SK-N-SH (cell line): ENCODE measurements at regions not wholly inside any gene's neighbourhood (a gene's known extent, or its start where the extent isn't known, plus 50 kb on each side); places are given as distances from the start of the nearest gene placed in this dataset.
"Not testable (repeated sequence)": the region's sequence is repeated elsewhere in the genome, so short reads cannot be mapped to it uniquely, and the experiment has no call there.

ENCODE experiments used
- CTCF ChIA-PET: fragments of 300-600, 350-600 bp; formaldehyde crosslinking; extraction: SDS; loops from one replicate; lab custom pipeline; 2021; lab: Yijun Ruan, JAX
- POLR2A ChIA-PET: fragments of 350-600 bp; sonication (Branson Sonifier 250); formaldehyde crosslinking; extraction: SDS; loops from one replicate; lab custom pipeline; 2020; ENCODE audit warnings: antibody characterized with exemption, inconsistent platforms; lab: Yijun Ruan, JAX
- DNase-seq: peaks from one replicate; pipeline ENCODE4 v3.0.0; 2012
- H2AFZ ChIP-seq: fragments of 200-600 bp; sonication (generic); 2 replicates; pipeline ENCODE4 v1.8.1; 2016; ENCODE audit warnings: antibody characterized with exemption, mild to moderate bottlenecking, low read depth
- H3F3A ChIP-seq: fragments of 200-600 bp; sonication (generic); replicated peaks from 2 replicates; pipeline ENCODE3; 2016; ENCODE audit warnings: antibody characterized with exemption, mild to moderate bottlenecking; ENCODE audit not compliant: insufficient read depth
- H3K27ac ChIP-seq, 2 experiments: fragments of 200-500 bp in 1 of 2; fragments of 200-600 bp in 1 of 2; sonication (Bioruptor generic) in 1 of 2; sonication (generic), shearing (Covaris generic) in 1 of 2; 2 replicates each; pipeline versions ENCODE4 v1.5.1 to v1.6.1; 2014 to 2016; ENCODE audit warnings: low read depth in 2 of 2, inconsistent platforms in 1 of 2, low read length in 1 of 2, mild to moderate bottlenecking in 1 of 2, mixed read lengths in 1 of 2
- H3K27me3 ChIP-seq: fragments of 200-600 bp; sonication (generic), shearing (Covaris generic); 2 replicates; pipeline ENCODE4 v1.6.1; 2016; ENCODE audit warnings: mixed run types; ENCODE audit not compliant: insufficient read depth
- H3K36me3 ChIP-seq, 2 experiments: fragments of 200-500 bp in 1 of 2; fragments of 200-600 bp in 1 of 2; sonication (Bioruptor generic) in 1 of 2; sonication (generic) in 1 of 2; replicated peaks in 1 of 2; 2 replicates each; pipeline versions ENCODE3 to v1.5.1; 2014 to 2016; ENCODE audit warnings: low read length in 1 of 2, mild to moderate bottlenecking in 1 of 2; ENCODE audit not compliant: insufficient read depth in 2 of 2, control insufficient read depth in 1 of 2
- H3K4me1 ChIP-seq, 2 experiments: fragments of 200-500 bp in 1 of 2; fragments of 200-600 bp in 1 of 2; sonication (Bioruptor generic) in 1 of 2; sonication (generic), shearing (Covaris generic) in 1 of 2; 2 replicates each; pipeline versions ENCODE4 v1.5.1 to v1.6.1; 2014 to 2016; ENCODE audit warnings: low read depth in 1 of 2, low read length in 1 of 2, mixed run types in 1 of 2; ENCODE audit not compliant: insufficient read depth in 2 of 2, control insufficient read depth in 1 of 2
- H3K4me2 ChIP-seq: fragments of 200-600 bp; sonication (generic), shearing (Covaris generic); 2 replicates; pipeline ENCODE4 v1.6.1; 2017; ENCODE audit warnings: mixed run types
- H3K4me3 ChIP-seq, 2 experiments: fragments of 200-500 bp in 1 of 2; fragments of 200-600 bp in 1 of 2; sonication (Bioruptor generic) in 1 of 2; sonication (generic), shearing (Covaris generic) in 1 of 2; 2 replicates each; pipeline versions ENCODE4 v1.5.1 to v1.8.1; 2014 to 2016; ENCODE audit warnings: low read depth in 2 of 2, inconsistent platforms in 1 of 2, low read length in 1 of 2, mild to moderate bottlenecking in 1 of 2, mixed read lengths in 1 of 2, moderate library complexity in 1 of 2
- H3K79me2 ChIP-seq: fragments of 200-600 bp; sonication (generic); 2 replicates; pipeline ENCODE4 v1.8.1; 2017; ENCODE audit warnings: mild to moderate bottlenecking; ENCODE audit not compliant: insufficient read depth
- H3K9ac ChIP-seq: fragments of 200-600 bp; sonication (generic); 2 replicates; pipeline ENCODE4 v1.6.1; 2017; ENCODE audit warnings: mixed run types
- H3K9me2 ChIP-seq: fragments of 200-600 bp; sonication (generic); 2 replicates; pipeline ENCODE4 v1.6.1; 2017; ENCODE audit warnings: mixed run types
- H3K9me3 ChIP-seq: fragments of 200-600 bp; sonication (generic); 2 replicates; pipeline ENCODE4 v1.6.1; 2017; ENCODE audit warnings: mixed run types, mild to moderate bottlenecking, moderate library complexity
- H4K20me1 ChIP-seq: fragments of 200-600 bp; sonication (generic); 2 replicates; pipeline ENCODE4 v1.6.1; 2017; ENCODE audit warnings: mild to moderate bottlenecking, mixed run types; ENCODE audit not compliant: insufficient read depth
- EP300 ChIP-seq, 2 experiments: IDR thresholded peaks; 2 replicates each; pipeline versions ENCODE4 v1.4.0 to v1.6.1; 2012; ENCODE audit warnings: borderline replicate concordance in 1 of 2, low read depth in 1 of 2, low read length in 1 of 2
- FOXJ3 ChIP-seq: sonication (generic); formaldehyde crosslinking; IDR thresholded peaks from 2 replicates; pipeline ENCODE4 v1.5.1; 2020; ENCODE audit warnings: mild to moderate bottlenecking, missing genetic modification reagents
- GABPA ChIP-seq: IDR thresholded peaks from 2 replicates; pipeline ENCODE4 v1.4.0; 2012; ENCODE audit warnings: low read depth, mild to moderate bottlenecking
- MEF2A ChIP-seq: IDR thresholded peaks from 2 replicates; pipeline ENCODE4 v1.4.0; 2012; ENCODE audit warnings: low read depth, borderline replicate concordance
- POLR2AphosphoS5 ChIP-seq: IDR thresholded peaks from 2 replicates; pipeline ENCODE4 v1.6.1; 2012; ENCODE audit warnings: low read depth, low read length
- RAD21 ChIP-seq: IDR thresholded peaks from 2 replicates; pipeline ENCODE4 v1.6.1; 2012; ENCODE audit warnings: mild to moderate bottlenecking, low read length
- RXRA ChIP-seq: IDR thresholded peaks from 2 replicates; pipeline ENCODE4 v1.4.0; 2012; ENCODE audit warnings: low read depth, mild to moderate bottlenecking, borderline replicate concordance
- SIN3A ChIP-seq: IDR thresholded peaks from 2 replicates; pipeline ENCODE4 v1.6.1; 2012; ENCODE audit warnings: low read depth, mild to moderate bottlenecking, low read length, moderate library complexity, borderline replicate concordance
- TAF1 ChIP-seq: IDR thresholded peaks from 2 replicates; pipeline ENCODE4 v1.6.1; 2012; ENCODE audit warnings: low read depth, mild to moderate bottlenecking, low read length, moderate library complexity, borderline replicate concordance
- TCF12 ChIP-seq: IDR thresholded peaks from 2 replicates; pipeline ENCODE4 v1.4.0; 2012
- TEAD4 ChIP-seq: IDR thresholded peaks from 2 replicates; pipeline ENCODE4 v1.4.0; 2012; ENCODE audit warnings: mild to moderate bottlenecking, borderline replicate concordance; ENCODE audit not compliant: insufficient read depth
- WGBS: methylation state at CpG from one replicate; pipeline ENCODE4 v1.1.6; 2017; ENCODE audit warnings: low lambda C conversion rate; 5-methylcytosine and 5-hydroxymethylcytosine counted together
- TF ChIP-seq, protein P1 (sequence below): IDR thresholded peaks from 2 replicates; pipeline ENCODE4 v1.6.1; 2012; ENCODE audit warnings: mild to moderate bottlenecking, low read depth, low read length, moderate library complexity
- TF ChIP-seq, protein P2 (sequence below): fragments of 150-350 bp; IDR thresholded peaks from 2 replicates; pipeline ENCODE4 v1.6.1; 2016; ENCODE audit warnings: mild to moderate bottlenecking, low read depth, low read length
- TF ChIP-seq, protein P3 (sequence below): fragments of 150-350 bp; IDR thresholded peaks from 2 replicates; pipeline ENCODE4 v1.6.1; 2017; ENCODE audit warnings: antibody characterized with exemption, low read length, low read depth, borderline replicate concordance
- TF ChIP-seq, protein P4 (sequence below): IDR thresholded peaks from 2 replicates; pipeline ENCODE4 v1.4.0; 2012; ENCODE audit warnings: low read depth

DNA sequence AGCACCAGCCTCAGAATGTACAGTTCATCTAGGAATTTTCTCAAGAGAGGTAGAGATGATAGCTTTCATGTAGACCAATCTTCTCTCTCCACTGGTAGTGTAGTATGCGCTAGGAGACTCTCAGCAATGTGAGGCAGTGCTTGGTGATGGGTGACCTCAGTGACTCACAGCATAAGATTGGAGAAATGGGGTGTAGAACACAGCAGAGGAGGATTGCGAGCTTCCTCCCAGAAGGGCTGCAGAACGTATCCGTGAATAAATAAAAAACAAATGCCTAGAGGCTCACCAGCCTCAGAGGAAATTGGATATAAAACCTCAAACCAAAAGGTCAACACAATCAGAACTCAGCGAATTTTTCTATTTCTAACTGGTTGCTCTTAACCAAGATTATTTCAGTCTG is 182.9 kb upstream of the RXFP2 start:
- no peak for DNase-seq
- no peak overlapping the region for H3K4me3 ChIP-seq
- no peaks in the 10 kb centered on the region for H3K36me3 ChIP-seq
- no peak overlapping the region for H2AFZ ChIP-seq
- H3K27me3 ChIP-seq = no peaks in the 10 kb centered on the region
- CTCF ChIA-PET = no interaction called here
- H3F3A ChIP-seq = no peaks in the 10 kb centered on the region
- H3K27ac ChIP-seq = no peak overlapping the region; a peak in 1 of 4 replicates
- POLR2A ChIA-PET = no interaction called here
- 0 out of 4 replicates have a peak, but pooled peaks cover 0 to 2% of the 10 kb centered on the region in 2 experiments for H3K4me1 ChIP-seq
- no peaks in the 10 kb centered on the region for H3K9me3 ChIP-seq
- H3K79me2 ChIP-seq = no peaks in the 10 kb centered on the region
- TF ChIP-seq RAD21 (no peak), TAF1 (no peak), GABPA (no peak), SIN3A (no peak), TCF12 (no peak), MEF2A (no peak), RXRA (no peak), EP300 (IDR thresholded peaks at IDR 0.05; ENCODE audit: borderline replicate concordance in 1 of 2, low read depth in 1 of 2, low read length in 1 of 2) (no peak), FOXJ3 (CRISPR knock-in tag) (no peak), POLR2AphosphoS5 (no peak), TEAD4 (no peak)
- TF ChIP-seq, protein P1, sequence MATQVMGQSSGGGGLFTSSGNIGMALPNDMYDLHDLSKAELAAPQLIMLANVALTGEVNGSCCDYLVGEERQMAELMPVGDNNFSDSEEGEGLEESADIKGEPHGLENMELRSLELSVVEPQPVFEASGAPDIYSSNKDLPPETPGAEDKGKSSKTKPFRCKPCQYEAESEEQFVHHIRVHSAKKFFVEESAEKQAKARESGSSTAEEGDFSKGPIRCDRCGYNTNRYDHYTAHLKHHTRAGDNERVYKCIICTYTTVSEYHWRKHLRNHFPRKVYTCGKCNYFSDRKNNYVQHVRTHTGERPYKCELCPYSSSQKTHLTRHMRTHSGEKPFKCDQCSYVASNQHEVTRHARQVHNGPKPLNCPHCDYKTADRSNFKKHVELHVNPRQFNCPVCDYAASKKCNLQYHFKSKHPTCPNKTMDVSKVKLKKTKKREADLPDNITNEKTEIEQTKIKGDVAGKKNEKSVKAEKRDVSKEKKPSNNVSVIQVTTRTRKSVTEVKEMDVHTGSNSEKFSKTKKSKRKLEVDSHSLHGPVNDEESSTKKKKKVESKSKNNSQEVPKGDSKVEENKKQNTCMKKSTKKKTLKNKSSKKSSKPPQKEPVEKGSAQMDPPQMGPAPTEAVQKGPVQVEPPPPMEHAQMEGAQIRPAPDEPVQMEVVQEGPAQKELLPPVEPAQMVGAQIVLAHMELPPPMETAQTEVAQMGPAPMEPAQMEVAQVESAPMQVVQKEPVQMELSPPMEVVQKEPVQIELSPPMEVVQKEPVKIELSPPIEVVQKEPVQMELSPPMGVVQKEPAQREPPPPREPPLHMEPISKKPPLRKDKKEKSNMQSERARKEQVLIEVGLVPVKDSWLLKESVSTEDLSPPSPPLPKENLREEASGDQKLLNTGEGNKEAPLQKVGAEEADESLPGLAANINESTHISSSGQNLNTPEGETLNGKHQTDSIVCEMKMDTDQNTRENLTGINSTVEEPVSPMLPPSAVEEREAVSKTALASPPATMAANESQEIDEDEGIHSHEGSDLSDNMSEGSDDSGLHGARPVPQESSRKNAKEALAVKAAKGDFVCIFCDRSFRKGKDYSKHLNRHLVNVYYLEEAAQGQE = no peak
- TF ChIP-seq, protein P2, sequence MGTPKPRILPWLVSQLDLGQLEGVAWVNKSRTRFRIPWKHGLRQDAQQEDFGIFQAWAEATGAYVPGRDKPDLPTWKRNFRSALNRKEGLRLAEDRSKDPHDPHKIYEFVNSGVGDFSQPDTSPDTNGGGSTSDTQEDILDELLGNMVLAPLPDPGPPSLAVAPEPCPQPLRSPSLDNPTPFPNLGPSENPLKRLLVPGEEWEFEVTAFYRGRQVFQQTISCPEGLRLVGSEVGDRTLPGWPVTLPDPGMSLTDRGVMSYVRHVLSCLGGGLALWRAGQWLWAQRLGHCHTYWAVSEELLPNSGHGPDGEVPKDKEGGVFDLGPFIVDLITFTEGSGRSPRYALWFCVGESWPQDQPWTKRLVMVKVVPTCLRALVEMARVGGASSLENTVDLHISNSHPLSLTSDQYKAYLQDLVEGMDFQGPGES = no peak
- TF ChIP-seq, protein P3, sequence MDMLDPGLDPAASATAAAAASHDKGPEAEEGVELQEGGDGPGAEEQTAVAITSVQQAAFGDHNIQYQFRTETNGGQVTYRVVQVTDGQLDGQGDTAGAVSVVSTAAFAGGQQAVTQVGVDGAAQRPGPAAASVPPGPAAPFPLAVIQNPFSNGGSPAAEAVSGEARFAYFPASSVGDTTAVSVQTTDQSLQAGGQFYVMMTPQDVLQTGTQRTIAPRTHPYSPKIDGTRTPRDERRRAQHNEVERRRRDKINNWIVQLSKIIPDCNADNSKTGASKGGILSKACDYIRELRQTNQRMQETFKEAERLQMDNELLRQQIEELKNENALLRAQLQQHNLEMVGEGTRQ = no peak
- TF ChIP-seq, protein P4, sequence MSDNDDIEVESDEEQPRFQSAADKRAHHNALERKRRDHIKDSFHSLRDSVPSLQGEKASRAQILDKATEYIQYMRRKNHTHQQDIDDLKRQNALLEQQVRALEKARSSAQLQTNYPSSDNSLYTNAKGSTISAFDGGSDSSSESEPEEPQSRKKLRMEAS = no peak
- H3K9me2 ChIP-seq = no peaks in the 10 kb centered on the region
- no peak overlapping the region for H3K9ac ChIP-seq
- H3K4me2 ChIP-seq = no peak overlapping the region
- 67% methylated on average over 5 of the region's 5 CpGs for WGBS
- H4K20me1 ChIP-seq = no peaks in the 10 kb centered on the region

DNA sequence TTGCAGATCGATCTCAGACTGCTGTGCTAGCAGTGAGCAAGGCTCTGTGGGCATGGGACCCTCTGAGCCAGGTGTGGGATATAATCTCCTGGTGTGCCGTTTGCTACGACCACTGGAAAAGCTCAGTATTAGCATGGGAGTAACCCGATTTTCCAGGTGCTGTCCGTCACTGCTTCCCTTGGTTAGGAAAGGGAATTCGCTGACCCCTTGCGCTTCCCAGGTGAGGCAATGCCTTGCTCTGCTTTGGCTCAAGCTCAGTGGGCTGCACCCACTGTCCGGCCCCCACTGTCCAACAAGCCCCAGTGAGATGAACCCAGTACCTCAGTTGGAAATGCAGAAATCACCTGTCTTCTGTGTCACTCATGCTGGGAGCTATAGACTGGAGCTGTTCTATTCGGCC is 155.1 kb upstream of the RXFP2 start:
- H4K20me1 ChIP-seq, H3K9me3 ChIP-seq, H3K36me3 ChIP-seq, H3K27me3 ChIP-seq, H3F3A ChIP-seq, POLR2A ChIA-PET, H2AFZ ChIP-seq, H3K27ac ChIP-seq, H3K4me2 ChIP-seq, H3K4me3 ChIP-seq, H3K9me2 ChIP-seq, DNase-seq, H3K79me2 ChIP-seq, H3K9ac ChIP-seq: not testable (repeated sequence)
- WGBS = 64% methylated on average over 8 of the region's 9 CpGs
- CTCF ChIA-PET = interaction anchor here (0.6 to 1.9 kb wide), 2 partner anchors 46 to 92 kb away, joined by 3 to 6 read pairs; no protein-coding TSS in a partner anchor
- peaks cover 0 to 11% of the 10 kb centered on the region in 2 experiments; a peak in 2 of 4 replicates for H3K4me1 ChIP-seq
